ENCODE measurements at regions not wholly inside any gene's neighbourhood (a gene's known extent, or its start where the extent isn't known, plus 50 kb on each side); places are given as distances from the start of the nearest gene placed in this dataset.

- Histone ChIP-seq H3K27me3 (ENCODE audit: insufficient read depth, low read length) (no peaks in the 10 kb centered on the region), H3K4ac (ENCODE audit: low read depth, low read length) (no peak overlapping the region), H2BK12ac (ENCODE audit: insufficient read length, low read depth, low read length) (no peak overlapping the region), H3K14ac (ENCODE audit: insufficient read depth, low read length) (no peak overlapping the region), H2BK5ac (ENCODE audit: insufficient read length, low read length) (no peak overlapping the region), H2BK20ac (ENCODE audit: low read depth, low read length, poor library complexity, severe bottlenecking) (no peak overlapping the region), H2BK120ac (ENCODE audit: low read depth, low read length, poor library complexity, severe bottlenecking) (no peak overlapping the region), H3K23ac (ENCODE audit: insufficient read length, low read depth, low read length) (no peak overlapping the region), H3K23me2 (ENCODE audit: insufficient read length, low read depth, low read length, poor library complexity, severe bottlenecking) (no peaks in the 10 kb centered on the region), H3K27ac (ENCODE audit: insufficient read length, low read depth, low read length) (no peak overlapping the region), H4K91ac (ENCODE audit: insufficient read length, low read depth, low read length) (no peak overlapping the region), H3K56ac (ENCODE audit: insufficient read length, low read depth, low read length) (no peak overlapping the region), H3K4me1 (ENCODE audit: insufficient read depth, low read length) (no peaks in the 10 kb centered on the region), H4K20me1 (ENCODE audit: control insufficient read depth, insufficient read depth, insufficient read length) (no peaks in the 10 kb centered on the region), H2AK5ac (ENCODE audit: insufficient read length, low read length) (no peak overlapping the region), H2AFZ (ENCODE audit: low read length) (no peak overlapping the region), H3K9ac (ENCODE audit: extremely low read depth, insufficient read length, low read length) (no peak overlapping the region), H3K4me2 (ENCODE audit: insufficient read depth, insufficient read length, low read length) (no peak overlapping the region), H3K79me2 (ENCODE audit: insufficient read depth, low read length) (no peaks in the 10 kb centered on the region), H2BK15ac (ENCODE audit: low read depth, low read length) (no peak overlapping the region), H4K8ac (replicated peaks; ENCODE audit: insufficient read length, low read depth, low read length) (no peak overlapping the region), H3K9me3 (ENCODE audit: control insufficient read depth, low read depth, low read length) (no peaks in the 10 kb centered on the region), H4K5ac (ENCODE audit: insufficient read length, low read depth, low read length) (no peak overlapping the region), H3K79me1 (ENCODE audit: insufficient read depth, low read depth, low read length, poor library complexity, severe bottlenecking) (no peaks in the 10 kb centered on the region), H3T11ph (ENCODE audit: low read length) (no peak overlapping the region), H3K18ac (ENCODE audit: insufficient read length, low read depth, low read length) (no peak overlapping the region)
- H3K27me3 Mint-ChIP-seq (ENCODE audit: low read depth): no peaks in the 10 kb centered on the region
- no peak overlapping the region for H3K4me3 Mint-ChIP-seq
- WGBS (ENCODE audit: extremely low coverage, insufficient read length, low lambda C conversion rate): no CpG with 5 or more reads among the region's 2 CpGs
- TF ChIP-seq, protein P1, sequence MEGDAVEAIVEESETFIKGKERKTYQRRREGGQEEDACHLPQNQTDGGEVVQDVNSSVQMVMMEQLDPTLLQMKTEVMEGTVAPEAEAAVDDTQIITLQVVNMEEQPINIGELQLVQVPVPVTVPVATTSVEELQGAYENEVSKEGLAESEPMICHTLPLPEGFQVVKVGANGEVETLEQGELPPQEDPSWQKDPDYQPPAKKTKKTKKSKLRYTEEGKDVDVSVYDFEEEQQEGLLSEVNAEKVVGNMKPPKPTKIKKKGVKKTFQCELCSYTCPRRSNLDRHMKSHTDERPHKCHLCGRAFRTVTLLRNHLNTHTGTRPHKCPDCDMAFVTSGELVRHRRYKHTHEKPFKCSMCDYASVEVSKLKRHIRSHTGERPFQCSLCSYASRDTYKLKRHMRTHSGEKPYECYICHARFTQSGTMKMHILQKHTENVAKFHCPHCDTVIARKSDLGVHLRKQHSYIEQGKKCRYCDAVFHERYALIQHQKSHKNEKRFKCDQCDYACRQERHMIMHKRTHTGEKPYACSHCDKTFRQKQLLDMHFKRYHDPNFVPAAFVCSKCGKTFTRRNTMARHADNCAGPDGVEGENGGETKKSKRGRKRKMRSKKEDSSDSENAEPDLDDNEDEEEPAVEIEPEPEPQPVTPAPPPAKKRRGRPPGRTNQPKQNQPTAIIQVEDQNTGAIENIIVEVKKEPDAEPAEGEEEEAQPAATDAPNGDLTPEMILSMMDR (conservative IDR thresholded peaks at IDR 0.05): no peak
- no peaks in the 10 kb centered on the region; a peak in 1 of 5 replicates for H3K9me3 Mint-ChIP-seq
- H3K27ac Mint-ChIP-seq: no peak overlapping the region; a peak in 1 of 7 replicates
- no peaks in the 10 kb centered on the region for H3K36me3 Mint-ChIP-seq (ENCODE audit: insufficient read depth in 1 of 3, low read depth in 3 of 3)
- DNase-seq: no peak
- H3K4me1 Mint-ChIP-seq: peaks cover 13 to 24% of the 10 kb centered on the region in 2 experiments
Measured at GRCh38 chr11:97354576-97354975, 964.8 kb downstream of the JRKL start.
